HEK293 (cell line): ENCODE measurements at regions not wholly inside any gene's neighbourhood (a gene's known extent, or its start where the extent isn't known, plus 50 kb on each side); places are given as distances from the start of the nearest gene placed in this dataset.

Experiments used
- CTCF ChIA-PET: fragments of 350-600 bp; formaldehyde crosslinking; extraction: SDS; loops from one replicate; lab custom pipeline; 2021; ENCODE audit warnings: antibody characterized with exemption; lab: Yijun Ruan, JAX
- POLR2A ChIA-PET: fragments of 300-600 bp; formaldehyde crosslinking; extraction: SDS; loops from one replicate; lab custom pipeline; 2020; ENCODE audit warnings: antibody characterized with exemption, inconsistent platforms; lab: Yijun Ruan, JAX
- H3K27ac ChIP-seq: fragments of 200-500 bp; sonication (Bioruptor generic); 2 replicates; pipeline ENCODE4 v1.5.1; 2014; ENCODE audit warnings: low read depth, low read length, control low read depth, inconsistent platforms; ENCODE audit errors: extremely low read depth
- H3K36me3 ChIP-seq, 2 experiments: fragments of 200-500 bp in 1 of 2; sonication (Bioruptor generic) in 1 of 2; 1 replicate in 1 of 2; 2 replicates in 1 of 2; pipeline ENCODE4 v1.5.1; 2014 to 2017; ENCODE audit warnings: inconsistent platforms in 2 of 2, low read length in 2 of 2; ENCODE audit not compliant: control insufficient read depth in 2 of 2, insufficient read depth in 1 of 2
- H3K4me1 ChIP-seq: fragments of 200-500 bp; sonication (Bioruptor generic); 2 replicates; pipeline ENCODE4 v1.5.1; 2014; ENCODE audit warnings: mild to moderate bottlenecking, low read length, inconsistent platforms; ENCODE audit not compliant: control insufficient read depth, insufficient read depth
- H3K4me3 ChIP-seq: 2 replicates; pipeline ENCODE4 v1.5.1; 2011; ENCODE audit warnings: low read depth, mild to moderate bottlenecking, control low read depth, low read length, moderate library complexity
- H3K9me3 ChIP-seq: fragments of 200-500 bp; sonication (Bioruptor generic); 2 replicates; pipeline ENCODE4 v1.5.1; 2014; ENCODE audit warnings: low read depth, low read length, inconsistent platforms; ENCODE audit not compliant: control insufficient read depth, insufficient read depth
- IKZF3 ChIP-seq: fragments of 450-650 bp; IDR thresholded peaks from 2 replicates; pipeline ENCODE4 v1.5.0; 2018; ENCODE audit warnings: missing biosample characterization, mild to moderate bottlenecking, missing genetic modification characterization, moderate library complexity
- PRDM1 ChIP-seq: fragments of 450-650 bp; formaldehyde crosslinking; IDR thresholded peaks from 2 replicates; pipeline ENCODE4; 2016; ENCODE audit warnings: missing biosample characterization, missing genetic modification characterization
- ZBTB11 ChIP-seq: fragments of 450-650 bp; formaldehyde crosslinking; conservative IDR thresholded peaks from 2 replicates; pipeline ENCODE4 v1.5.1; 2016; ENCODE audit warnings: low read depth, missing biosample characterization, missing genetic modification characterization
- ZNF133 ChIP-seq: fragments of 450-650 bp; formaldehyde crosslinking; IDR thresholded peaks from 2 replicates; pipeline ENCODE4 v1.5.1; 2016; ENCODE audit warnings: missing biosample characterization, missing genetic modification characterization
- ZNF148 ChIP-seq: fragments of 450-650 bp; formaldehyde crosslinking; IDR thresholded peaks from 2 replicates; pipeline ENCODE4 v1.5.0; 2017; ENCODE audit warnings: missing biosample characterization, missing genetic modification characterization, borderline replicate concordance
- ZNF16 ChIP-seq: fragments of 450-650 bp; formaldehyde crosslinking; IDR thresholded peaks from 2 replicates; pipeline ENCODE4 v1.5.1; 2016; ENCODE audit warnings: low read depth, missing biosample characterization, missing genetic modification characterization
- ZNF24 ChIP-seq: fragments of 450-650 bp; formaldehyde crosslinking; IDR thresholded peaks from 2 replicates; pipeline ENCODE4 v1.5.1; 2016; ENCODE audit warnings: missing biosample characterization, missing genetic modification characterization
- ZNF292 ChIP-seq: fragments of 450-650 bp; formaldehyde crosslinking; IDR thresholded peaks from 2 replicates; pipeline ENCODE4 v1.5.1; 2016; ENCODE audit warnings: low read depth, missing biosample characterization, missing genetic modification characterization, borderline replicate concordance
- ZNF324 ChIP-seq: fragments of 450-650 bp; formaldehyde crosslinking; IDR thresholded peaks from 2 replicates; pipeline ENCODE4 v1.5.1; 2016; ENCODE audit warnings: missing biosample characterization, missing genetic modification characterization
- ZNF423 ChIP-seq: fragments of 450-650 bp; formaldehyde crosslinking; IDR thresholded peaks from 2 replicates; pipeline ENCODE4 v1.5.1; 2016; ENCODE audit warnings: missing biosample characterization, missing genetic modification characterization
- ZNF561 ChIP-seq: fragments of 450-650 bp; IDR thresholded peaks from 2 replicates; pipeline ENCODE4 v1.5.1; 2018; ENCODE audit warnings: missing biosample characterization, missing genetic modification characterization, borderline replicate concordance
- ZNF621 ChIP-seq: fragments of 450-650 bp; formaldehyde crosslinking; IDR thresholded peaks from 2 replicates; pipeline ENCODE4 v1.5.1; 2017; ENCODE audit warnings: missing biosample characterization, missing genetic modification characterization
- ZNF623 ChIP-seq: fragments of 450-650 bp; formaldehyde crosslinking; IDR thresholded peaks from 2 replicates; pipeline ENCODE4 v1.5.1; 2016; ENCODE audit warnings: missing biosample characterization, missing genetic modification characterization
- ZNF664 ChIP-seq: fragments of 450-650 bp; formaldehyde crosslinking; IDR thresholded peaks from 2 replicates; pipeline ENCODE4 v1.5.1; 2016; ENCODE audit warnings: missing biosample characterization, missing genetic modification characterization
- ZNF837 ChIP-seq: fragments of 450-650 bp; formaldehyde crosslinking; IDR thresholded peaks from 2 replicates; pipeline ENCODE4 v1.5.1; 2016; ENCODE audit warnings: missing biosample characterization, missing genetic modification characterization
- ZXDB ChIP-seq: fragments of 450-650 bp; formaldehyde crosslinking; IDR thresholded peaks from 2 replicates; pipeline ENCODE4 v1.5.1; 2016; ENCODE audit warnings: missing biosample characterization, missing genetic modification characterization
- TF ChIP-seq, protein P1 (sequence below): fragments of 450-650 bp; formaldehyde crosslinking; IDR thresholded peaks from 2 replicates; pipeline ENCODE4 v1.5.1; 2017; ENCODE audit warnings: missing biosample characterization, missing genetic modification characterization
- TF ChIP-seq, protein P2 (sequence below): fragments of 450-650 bp; formaldehyde crosslinking; IDR thresholded peaks from 2 replicates; pipeline ENCODE4; 2016; ENCODE audit warnings: missing biosample characterization, missing genetic modification characterization
- TF ChIP-seq, protein P3 (sequence below): fragments of 450-650 bp; formaldehyde crosslinking; IDR thresholded peaks from 2 replicates; pipeline ENCODE4 v1.5.1; 2016; ENCODE audit warnings: missing biosample characterization, missing genetic modification characterization

GRCh38 chr3:31196881-31197364 is 302.5 kb upstream of the GADL1 start (continued):
- TF ChIP-seq, protein P1, sequence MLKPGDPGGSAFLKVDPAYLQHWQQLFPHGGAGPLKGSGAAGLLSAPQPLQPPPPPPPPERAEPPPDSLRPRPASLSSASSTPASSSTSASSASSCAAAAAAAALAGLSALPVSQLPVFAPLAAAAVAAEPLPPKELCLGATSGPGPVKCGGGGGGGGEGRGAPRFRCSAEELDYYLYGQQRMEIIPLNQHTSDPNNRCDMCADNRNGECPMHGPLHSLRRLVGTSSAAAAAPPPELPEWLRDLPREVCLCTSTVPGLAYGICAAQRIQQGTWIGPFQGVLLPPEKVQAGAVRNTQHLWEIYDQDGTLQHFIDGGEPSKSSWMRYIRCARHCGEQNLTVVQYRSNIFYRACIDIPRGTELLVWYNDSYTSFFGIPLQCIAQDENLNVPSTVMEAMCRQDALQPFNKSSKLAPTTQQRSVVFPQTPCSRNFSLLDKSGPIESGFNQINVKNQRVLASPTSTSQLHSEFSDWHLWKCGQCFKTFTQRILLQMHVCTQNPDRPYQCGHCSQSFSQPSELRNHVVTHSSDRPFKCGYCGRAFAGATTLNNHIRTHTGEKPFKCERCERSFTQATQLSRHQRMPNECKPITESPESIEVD (tag by site-specific recombination), result no peak
- TF ChIP-seq ZBTB11, result no peak

DNA sequence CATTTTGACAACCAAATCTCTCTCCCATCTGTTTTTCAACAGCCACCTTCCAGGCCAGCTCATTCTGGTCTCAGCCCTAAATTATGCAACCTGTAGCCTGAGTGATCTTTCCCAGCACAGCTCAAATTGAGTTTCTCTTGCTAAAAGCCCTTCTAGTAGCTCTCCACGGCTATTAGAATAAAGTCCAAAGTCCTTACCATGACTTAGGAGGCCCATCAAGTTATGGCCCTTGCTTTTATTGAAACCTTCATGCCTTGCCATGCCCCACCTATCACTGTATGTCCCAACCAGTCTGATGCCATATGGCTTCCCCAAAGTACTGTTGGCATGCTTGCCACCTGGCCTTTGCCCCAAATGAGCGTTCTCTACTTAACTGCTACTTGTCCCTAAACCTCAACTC is 303.5 kb upstream of the GADL1 start:
- Histone ChIP-seq H3K36me3 (no peaks in the 10 kb centered on the region), H3K9me3 (no peaks in the 10 kb centered on the region), H3K27ac (no peak overlapping the region), H3K4me1 (no peaks in the 10 kb centered on the region), H3K4me3 (no peak overlapping the region)
- ChIA-PET POLR2A (no interaction called here), CTCF (no interaction called here)
- TF ChIP-seq ZNF148 (tag by site-specific recombination) (no peak), ZNF292 (tag by site-specific recombination) (no peak), PRDM1 (no peak), ZNF664 (no peak), IKZF3 (tag by site-specific recombination) (no peak), ZNF837 (tag by site-specific recombination) (no peak), ZNF561 (tag by site-specific recombination) (no peak), ZNF621 (tag by site-specific recombination) (no peak), ZXDB (tag by site-specific recombination) (no peak), ZNF423 (no peak), ZNF133 (tag by site-specific recombination) (no peak), ZNF16 (no peak), ZNF24 (no peak), ZNF324 (tag by site-specific recombination) (no peak), ZNF623 (no peak)
- TF ChIP-seq, protein P2, sequence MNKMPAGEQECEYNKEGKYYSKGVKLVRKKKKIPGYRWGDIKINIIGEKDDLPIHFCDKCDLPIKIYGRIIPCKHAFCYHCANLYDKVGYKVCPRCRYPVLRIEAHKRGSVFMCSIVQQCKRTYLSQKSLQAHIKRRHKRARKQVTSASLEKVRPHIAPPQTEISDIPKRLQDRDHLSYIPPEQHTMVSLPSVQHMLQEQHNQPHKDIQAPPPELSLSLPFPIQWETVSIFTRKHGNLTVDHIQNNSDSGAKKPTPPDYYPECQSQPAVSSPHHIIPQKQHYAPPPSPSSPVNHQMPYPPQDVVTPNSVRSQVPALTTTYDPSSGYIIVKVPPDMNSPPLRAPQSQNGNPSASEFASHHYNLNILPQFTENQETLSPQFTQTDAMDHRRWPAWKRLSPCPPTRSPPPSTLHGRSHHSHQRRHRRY (tag by site-specific recombination), result no peak
- TF ChIP-seq, protein P3, sequence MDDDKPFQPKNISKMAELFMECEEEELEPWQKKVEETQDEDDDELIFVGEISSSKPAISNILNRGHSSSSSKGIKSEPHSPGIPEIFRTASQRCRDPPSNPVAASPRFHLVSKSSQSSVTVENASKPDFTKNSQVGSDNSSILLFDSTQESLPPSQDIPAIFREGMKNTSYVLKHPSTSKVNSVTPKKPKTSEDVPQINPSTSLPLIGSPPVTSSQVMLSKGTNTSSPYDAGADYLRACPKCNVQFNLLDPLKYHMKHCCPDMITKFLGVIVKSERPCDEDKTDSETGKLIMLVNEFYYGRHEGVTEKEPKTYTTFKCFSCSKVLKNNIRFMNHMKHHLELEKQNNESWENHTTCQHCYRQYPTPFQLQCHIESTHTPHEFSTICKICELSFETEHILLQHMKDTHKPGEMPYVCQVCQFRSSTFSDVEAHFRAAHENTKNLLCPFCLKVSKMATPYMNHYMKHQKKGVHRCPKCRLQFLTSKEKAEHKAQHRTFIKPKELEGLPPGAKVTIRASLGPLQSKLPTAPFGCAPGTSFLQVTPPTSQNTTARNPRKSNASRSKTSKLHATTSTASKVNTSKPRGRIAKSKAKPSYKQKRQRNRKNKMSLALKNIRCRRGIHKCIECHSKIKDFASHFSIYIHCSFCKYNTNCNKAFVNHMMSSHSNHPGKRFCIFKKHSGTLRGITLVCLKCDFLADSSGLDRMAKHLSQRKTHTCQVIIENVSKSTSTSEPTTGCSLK (tag by site-specific recombination), result no peak
